ENCODE measurements at regions not wholly inside any gene's neighbourhood (a gene's known extent, or its start where the extent isn't known, plus 50 kb on each side); places are given as distances from the start of the nearest gene placed in this dataset.

- TF ChIP-seq CTCF (IDR thresholded peaks at IDR 0.05) (no peak), POLR2A (IDR thresholded peaks at IDR 0.05) (no peak)
Measured at GRCh38 chr3:4166540-4166939, 136.6 kb upstream of the SETMAR start.
